Thyroid gland (tissue), 4 donors: ENCODE measurements at regions not wholly inside any gene's neighbourhood (a gene's known extent, or its start where the extent isn't known, plus 50 kb on each side); places are given as distances from the start of the nearest gene placed in this dataset.

ENCODE experiments used
- POLR2A ChIP-seq, 2 donors: fragments of 450-650 bp; IDR thresholded peaks; one replicate each; pipeline ENCODE4 v1.6.1; 2017; ENCODE audit warnings: antibody characterized with exemption in 2 of 2, mild to moderate bottlenecking in 2 of 2, moderate library complexity in 1 of 2
- TF ChIP-seq, protein P1 (sequence below), 6 experiments: fragments of 200-600 bp in 3 of 6; fragments of 450-650 bp in 3 of 6; sonication (generic) in 3 of 6; IDR thresholded peaks; one replicate each; pipeline ENCODE4 v1.5.1; 2016 to 2019; ENCODE audit warnings: antibody characterized with exemption in 6 of 6, mild to moderate bottlenecking in 2 of 6, inconsistent platforms in 1 of 6, moderate library complexity in 1 of 6

DNA sequence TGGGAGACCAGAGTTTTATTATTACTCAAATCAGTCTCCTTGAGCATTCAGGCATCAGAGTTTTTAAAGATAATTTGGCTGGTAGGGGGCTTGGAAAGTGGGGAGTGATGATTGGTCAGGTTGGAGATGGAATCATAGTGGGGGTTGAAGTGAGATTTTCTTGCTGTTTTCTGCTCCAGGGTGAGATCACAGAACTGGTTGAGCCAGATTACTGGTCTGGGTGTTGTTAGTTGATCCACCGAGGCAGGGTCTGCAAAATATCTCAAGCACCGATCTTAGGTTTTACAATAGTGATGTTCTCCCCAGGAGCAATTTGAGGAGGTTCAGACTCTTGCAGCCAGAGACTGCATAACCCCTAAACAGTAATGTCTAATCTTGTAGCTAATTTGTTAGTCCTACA, 141.0 kb downstream of the OTOL1 start:
- TF ChIP-seq POLR2A (IDR thresholded peaks at IDR 0.05): no peak
- TF ChIP-seq, protein P1, sequence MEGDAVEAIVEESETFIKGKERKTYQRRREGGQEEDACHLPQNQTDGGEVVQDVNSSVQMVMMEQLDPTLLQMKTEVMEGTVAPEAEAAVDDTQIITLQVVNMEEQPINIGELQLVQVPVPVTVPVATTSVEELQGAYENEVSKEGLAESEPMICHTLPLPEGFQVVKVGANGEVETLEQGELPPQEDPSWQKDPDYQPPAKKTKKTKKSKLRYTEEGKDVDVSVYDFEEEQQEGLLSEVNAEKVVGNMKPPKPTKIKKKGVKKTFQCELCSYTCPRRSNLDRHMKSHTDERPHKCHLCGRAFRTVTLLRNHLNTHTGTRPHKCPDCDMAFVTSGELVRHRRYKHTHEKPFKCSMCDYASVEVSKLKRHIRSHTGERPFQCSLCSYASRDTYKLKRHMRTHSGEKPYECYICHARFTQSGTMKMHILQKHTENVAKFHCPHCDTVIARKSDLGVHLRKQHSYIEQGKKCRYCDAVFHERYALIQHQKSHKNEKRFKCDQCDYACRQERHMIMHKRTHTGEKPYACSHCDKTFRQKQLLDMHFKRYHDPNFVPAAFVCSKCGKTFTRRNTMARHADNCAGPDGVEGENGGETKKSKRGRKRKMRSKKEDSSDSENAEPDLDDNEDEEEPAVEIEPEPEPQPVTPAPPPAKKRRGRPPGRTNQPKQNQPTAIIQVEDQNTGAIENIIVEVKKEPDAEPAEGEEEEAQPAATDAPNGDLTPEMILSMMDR (IDR thresholded peaks at IDR 0.05): no peak
